Sigmoid colon (tissue), 6 donors: ENCODE measurements at regions not wholly inside any gene's neighbourhood (a gene's known extent, or its start where the extent isn't known, plus 50 kb on each side); places are given as distances from the start of the nearest gene placed in this dataset.
A peak's percentile ranks its signal among the peaks of the same experiment; 100 is the strongest.

Experiments
- DNase-seq: peaks from one replicate; pipeline ENCODE4 v3.0.0-alpha.2; 2019
- H3K27ac ChIP-seq, 4 donors: fragments of 200-600 bp; sonication (generic); one replicate each; pipeline ENCODE4 v1.5.1; 2016 to 2019; ENCODE audit warnings: mild to moderate bottlenecking in 1 of 4
- H3K27me3 ChIP-seq, 3 donors: fragments of 200-600 bp; sonication (generic); one replicate each; pipeline ENCODE4 v1.5.1; 2019; ENCODE audit warnings: mild to moderate bottlenecking in 1 of 3
- H3K36me3 ChIP-seq, 4 donors: fragments of 200-600 bp; sonication (generic); one replicate each; pipeline ENCODE4 v1.5.1; 2016 to 2019
- H3K4me1 ChIP-seq, 4 donors: fragments of 200-600 bp; sonication (generic); one replicate each; pipeline ENCODE4 v1.5.1; 2017 to 2019
- H3K4me3 ChIP-seq, 4 donors: fragments of 200-600 bp; sonication (generic); one replicate each; pipeline ENCODE4 v1.5.1; 2017 to 2019; ENCODE audit warnings: mild to moderate bottlenecking in 2 of 4, moderate library complexity in 1 of 4
- H3K9me3 ChIP-seq, 4 donors: fragments of 200-600 bp in 3 of 4; sonication (generic) in 3 of 4; one replicate each; pipeline versions ENCODE4 v1.5.1 to v1.6.1; 2013 to 2019
- EP300 ChIP-seq, 4 donors: sonication (generic); formaldehyde crosslinking; IDR thresholded peaks; one replicate each; pipeline ENCODE4 v1.6.1; 2017; ENCODE audit warnings: antibody characterized with exemption in 4 of 4
- POLR2A ChIP-seq, 2 donors: fragments of 450-650 bp; IDR thresholded peaks; one replicate each; pipeline ENCODE4 v1.6.1; 2016; ENCODE audit warnings: antibody characterized with exemption in 2 of 2, mild to moderate bottlenecking in 2 of 2, moderate library complexity in 2 of 2
- POLR2AphosphoS5 ChIP-seq, 4 donors: sonication (generic); formaldehyde crosslinking; IDR thresholded peaks; one replicate each; pipeline ENCODE4 v1.6.1; 2017; ENCODE audit warnings: antibody characterized with exemption in 4 of 4
- WGBS, 2 donors: extraction: QIAGEN DNeasy Blood & Tissue Kit; methylation state at CpG; one replicate each; pipeline ENCODE4 v1.1.7; 2013; 5-methylcytosine and 5-hydroxymethylcytosine counted together
- intact Hi-C: fragments of 100-400 bp; cut with DNase I; formaldehyde crosslinking; loops from one replicate; pipeline ENCODE4 v1.15.1; 2023
- TF ChIP-seq, protein P1 (sequence below), 4 experiments: fragments of 450-650 bp in 3 of 4; fragments of 200-600 bp in 1 of 4; IDR thresholded peaks; one replicate each; pipeline ENCODE4 v1.5.1; 2016 to 2019; ENCODE audit warnings: antibody characterized with exemption in 4 of 4, mild to moderate bottlenecking in 3 of 4, moderate library complexity in 2 of 4
- donor health status: healthy with polysubstance abuse.
- donor health status: healthy.

DNA sequence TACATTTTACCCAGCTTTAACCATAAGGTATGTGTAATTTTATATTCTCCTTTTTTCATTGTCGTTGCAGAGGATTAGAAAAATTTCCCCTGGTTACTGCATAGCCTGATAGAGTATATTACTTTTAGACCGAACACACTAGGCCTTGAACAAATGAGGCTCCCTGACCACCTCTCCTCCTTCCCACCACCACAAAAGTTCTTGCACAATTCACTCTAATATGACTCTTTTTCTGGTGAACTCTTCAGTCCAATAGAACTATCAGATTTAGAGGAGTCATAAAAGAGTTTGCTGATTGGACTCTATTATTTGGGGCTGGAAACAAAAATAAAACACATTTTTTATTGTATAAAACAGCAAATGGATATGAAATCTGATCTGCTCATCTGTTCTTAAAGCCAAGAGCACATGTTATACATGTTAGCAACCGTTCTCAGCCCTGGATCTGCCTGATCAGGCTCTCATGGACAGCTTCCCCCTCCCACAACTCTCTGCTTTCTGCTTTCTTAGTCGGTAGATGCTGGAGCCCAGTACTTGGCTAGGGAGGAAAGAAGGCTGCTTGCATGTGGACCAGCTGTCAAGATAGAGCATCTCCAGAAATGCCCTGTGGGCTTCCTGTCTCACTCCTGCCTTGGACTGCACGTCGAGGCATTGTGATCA, 83.5 kb downstream of the CD164 start:
- H3K27ac ChIP-seq = peak overlapping the region; percentile 78 to 85 (median 84)
- no peak overlapping the region for H3K4me3 ChIP-seq
- H3K9me3 ChIP-seq = no peaks in the 10 kb centered on the region
- H3K36me3 ChIP-seq = no peaks in the 10 kb centered on the region
- intact Hi-C loops = loop anchor here (5.0 kb wide), 1 partner anchor 111 kb away; no protein-coding TSS in a partner anchor
- TF ChIP-seq POLR2AphosphoS5 (IDR thresholded peaks at IDR 0.05) (peak in 1 of 4 donors; percentile 30), POLR2A (IDR thresholded peaks at IDR 0.05) (no peak)
- DNase-seq = no peak
- no peaks in the 10 kb centered on the region for H3K27me3 ChIP-seq
- peaks cover 0 to 59% (median 40%) of the 10 kb centered on the region in 4 donors for H3K4me1 ChIP-seq
- WGBS, 2 donors = 65 to 89% methylated on average over 6 of the region's 6 CpGs

DNA sequence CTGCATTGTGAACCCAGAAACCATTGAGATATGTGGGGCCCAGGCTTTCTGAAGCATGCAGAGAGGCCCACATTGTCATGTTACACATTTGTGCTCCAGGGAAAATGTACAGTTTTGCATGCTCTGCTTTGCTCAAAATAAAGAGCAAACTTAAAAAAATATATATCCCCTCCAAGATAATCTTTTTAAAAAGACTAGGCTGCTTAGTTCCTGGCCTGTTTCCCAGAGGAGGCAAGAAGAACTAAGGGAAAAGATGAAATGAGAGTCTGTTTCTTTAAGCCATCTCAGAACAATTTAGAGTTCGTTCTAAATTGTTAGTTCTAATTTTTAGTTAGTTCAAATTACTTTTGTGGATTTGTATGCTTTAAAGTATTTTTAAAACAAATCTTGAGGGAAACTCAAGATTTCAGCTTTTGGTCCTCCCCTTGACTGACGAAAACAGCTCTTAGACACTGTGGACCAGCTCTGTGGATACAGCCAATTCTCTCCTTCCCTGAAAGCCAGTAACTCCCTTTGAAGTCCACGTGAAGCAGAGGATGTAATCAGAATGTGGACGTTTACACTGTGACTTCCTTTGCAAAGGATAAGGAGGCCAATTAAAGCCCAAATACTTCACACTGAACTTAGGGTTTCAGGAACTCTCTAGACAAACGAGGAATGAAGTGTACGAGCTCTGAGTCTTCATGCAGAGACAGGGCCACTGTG, 84.7 kb downstream of the CD164 start:
- Histone ChIP-seq H3K27ac (peak overlapping the region; percentile 52 to 85 (median 84)), H3K4me1 (peaks cover 0 to 61% (median 37%) of the 10 kb centered on the region in 4 donors), H3K4me3 (no peak overlapping the region), H3K36me3 (no peaks in the 10 kb centered on the region), H3K27me3 (no peaks in the 10 kb centered on the region), H3K9me3 (no peaks in the 10 kb centered on the region)
- intact Hi-C loops = loop anchor here (5.0 kb wide), 1 partner anchor 110 kb away; no protein-coding TSS in a partner anchor
- no peak for DNase-seq
- 31 to 46% methylated on average over 6 of the region's 6 CpGs for WGBS, 2 donors
- TF ChIP-seq POLR2A (IDR thresholded peaks at IDR 0.05) (no peak), POLR2AphosphoS5 (IDR thresholded peaks at IDR 0.05) (no peak), EP300 (IDR thresholded peaks at IDR 0.05) (no peak)
- TF ChIP-seq, protein P1, sequence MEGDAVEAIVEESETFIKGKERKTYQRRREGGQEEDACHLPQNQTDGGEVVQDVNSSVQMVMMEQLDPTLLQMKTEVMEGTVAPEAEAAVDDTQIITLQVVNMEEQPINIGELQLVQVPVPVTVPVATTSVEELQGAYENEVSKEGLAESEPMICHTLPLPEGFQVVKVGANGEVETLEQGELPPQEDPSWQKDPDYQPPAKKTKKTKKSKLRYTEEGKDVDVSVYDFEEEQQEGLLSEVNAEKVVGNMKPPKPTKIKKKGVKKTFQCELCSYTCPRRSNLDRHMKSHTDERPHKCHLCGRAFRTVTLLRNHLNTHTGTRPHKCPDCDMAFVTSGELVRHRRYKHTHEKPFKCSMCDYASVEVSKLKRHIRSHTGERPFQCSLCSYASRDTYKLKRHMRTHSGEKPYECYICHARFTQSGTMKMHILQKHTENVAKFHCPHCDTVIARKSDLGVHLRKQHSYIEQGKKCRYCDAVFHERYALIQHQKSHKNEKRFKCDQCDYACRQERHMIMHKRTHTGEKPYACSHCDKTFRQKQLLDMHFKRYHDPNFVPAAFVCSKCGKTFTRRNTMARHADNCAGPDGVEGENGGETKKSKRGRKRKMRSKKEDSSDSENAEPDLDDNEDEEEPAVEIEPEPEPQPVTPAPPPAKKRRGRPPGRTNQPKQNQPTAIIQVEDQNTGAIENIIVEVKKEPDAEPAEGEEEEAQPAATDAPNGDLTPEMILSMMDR (IDR thresholded peaks at IDR 0.05) = no peak

DNA sequence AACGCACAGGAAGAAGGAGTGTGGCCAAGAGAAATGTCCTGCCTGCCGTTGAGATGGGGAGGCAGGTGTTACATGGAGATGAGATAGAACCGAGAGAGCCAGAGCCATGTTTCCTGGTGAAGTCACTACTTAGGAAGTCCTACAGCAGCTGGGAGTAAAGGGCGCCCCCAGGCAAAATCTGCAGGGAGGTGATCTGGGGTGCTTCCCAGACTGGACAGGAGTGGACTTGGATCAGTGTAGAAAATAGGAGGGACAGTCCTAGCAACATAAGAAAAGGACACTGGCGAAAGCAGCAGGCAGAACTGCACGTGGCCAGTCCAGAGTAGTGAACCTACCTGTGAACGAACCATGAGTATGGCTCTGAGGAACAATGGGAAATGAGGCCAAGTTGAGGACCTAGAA, 85.3 kb downstream of the CD164 start:
- peak overlapping the region in 2 of 4 donors; percentile 82 to 85 for H3K27ac ChIP-seq
- H3K9me3 ChIP-seq = no peaks in the 10 kb centered on the region
- no peaks in the 10 kb centered on the region for H3K27me3 ChIP-seq
- no peak for DNase-seq
- H3K4me1 ChIP-seq = peaks cover 0 to 59% (median 37%) of the 10 kb centered on the region in 4 donors
- intact Hi-C loops = loop anchor here (5.0 kb wide), 1 partner anchor 110 kb away; no protein-coding TSS in a partner anchor
- TF ChIP-seq POLR2A (IDR thresholded peaks at IDR 0.05) (no peak), POLR2AphosphoS5 (IDR thresholded peaks at IDR 0.05) (no peak), EP300 (IDR thresholded peaks at IDR 0.05) (no peak)
- TF ChIP-seq, protein P1 (IDR thresholded peaks at IDR 0.05) = no peak
- no peaks in the 10 kb centered on the region for H3K36me3 ChIP-seq
- WGBS, 2 donors = 49 to 64% methylated on average over 7 of the region's 7 CpGs
- no peak overlapping the region for H3K4me3 ChIP-seq

DNA sequence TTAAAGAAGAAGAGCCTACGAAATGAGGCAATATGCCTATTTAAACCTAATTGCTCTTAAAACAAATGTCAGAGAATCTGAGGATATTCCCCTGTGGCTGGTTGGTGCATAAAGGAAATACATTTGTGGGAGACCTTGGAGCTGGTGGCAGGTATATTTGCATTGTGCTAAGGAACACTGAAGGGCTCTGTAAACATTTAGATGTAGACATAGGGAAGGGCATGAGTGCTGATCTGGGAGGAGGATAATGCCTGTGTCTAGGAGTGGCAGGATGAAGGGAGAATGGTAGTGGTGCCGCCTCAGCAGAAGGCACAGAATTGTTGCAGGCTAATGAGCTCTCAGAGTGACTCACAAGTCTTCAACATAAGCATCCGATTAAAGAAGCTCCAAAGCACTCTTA, 85.8 kb downstream of the CD164 start:
- TF ChIP-seq EP300 (IDR thresholded peaks at IDR 0.05) (no peak), POLR2AphosphoS5 (IDR thresholded peaks at IDR 0.05) (no peak), POLR2A (IDR thresholded peaks at IDR 0.05) (no peak)
- TF ChIP-seq, protein P1 (IDR thresholded peaks at IDR 0.05) = no peak
- Histone ChIP-seq H3K9me3 (no peaks in the 10 kb centered on the region), H3K36me3 (no peaks in the 10 kb centered on the region), H3K4me1 (peaks cover 0 to 54% (median 34%) of the 10 kb centered on the region in 4 donors), H3K27ac (no peak overlapping the region), H3K27me3 (no peaks in the 10 kb centered on the region), H3K4me3 (no peak overlapping the region)
- intact Hi-C loops = loop anchor here (5.0 kb wide), 1 partner anchor 109 kb away; no protein-coding TSS in a partner anchor
- no peak for DNase-seq
- 21 to 65% methylated on average over 3 of the region's 3 CpGs for WGBS, 2 donors

DNA sequence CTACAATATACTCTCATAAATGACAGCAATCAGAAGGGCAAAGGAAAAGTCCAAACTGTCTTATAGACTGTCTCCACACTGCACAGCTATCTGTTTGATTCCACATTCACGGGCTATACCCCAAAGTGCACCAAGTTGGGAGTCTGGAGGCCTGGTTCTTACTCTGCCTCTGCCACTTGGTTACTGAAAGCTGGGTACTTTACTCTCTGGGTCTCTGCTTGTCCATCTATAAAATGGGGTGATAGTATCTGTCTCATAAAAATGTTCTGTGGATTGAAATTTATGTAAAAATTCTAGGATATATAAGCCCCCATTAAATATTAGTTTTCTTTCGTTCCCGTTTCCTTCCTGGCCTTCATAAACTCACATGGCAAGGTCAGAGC, 86.5 kb downstream of the CD164 start:
- no peak overlapping the region for H3K27ac ChIP-seq
- H3K27me3 ChIP-seq = no peaks in the 10 kb centered on the region
- H3K4me1 ChIP-seq = peaks cover 0 to 47% (median 28%) of the 10 kb centered on the region in 4 donors
- WGBS, 2 donors = 24 to 77% methylated on average over 3 of the region's 3 CpGs
- H3K36me3 ChIP-seq = no peaks in the 10 kb centered on the region
- intact Hi-C loops = loop anchor here (5.0 kb wide), 1 partner anchor 108 kb away; no protein-coding TSS in a partner anchor
- no peak overlapping the region for H3K4me3 ChIP-seq
- TF ChIP-seq POLR2A (IDR thresholded peaks at IDR 0.05) = no peak
- no peak for TF ChIP-seq POLR2AphosphoS5 (IDR thresholded peaks at IDR 0.05)
- TF ChIP-seq, protein P1 (IDR thresholded peaks at IDR 0.05) = no peak
- TF ChIP-seq EP300 (IDR thresholded peaks at IDR 0.05) = no peak
- H3K9me3 ChIP-seq = no peaks in the 10 kb centered on the region
- no peak for DNase-seq
